Peyer's patch (tissue), 4 donors: ENCODE measurements at regions not wholly inside any gene's neighbourhood (a gene's known extent, or its start where the extent isn't known, plus 50 kb on each side); places are given as distances from the start of the nearest gene placed in this dataset.

Source experiments
- DNase-seq, 3 donors: peaks; one replicate each; pipeline ENCODE4 v3.0.0-alpha.2; 2017 to 2019
- H3K27ac ChIP-seq, 4 donors: fragments of 200-600 bp; sonication (generic); one replicate each; pipeline ENCODE4 v1.5.1; 2016 to 2019
- H3K27me3 ChIP-seq, 2 donors: fragments of 200-600 bp; sonication (generic); one replicate each; pipeline ENCODE4 v1.5.1; 2019
- H3K36me3 ChIP-seq, 3 donors: fragments of 200-600 bp; sonication (generic); one replicate each; pipeline ENCODE4 v1.5.1; 2016 to 2019
- H3K4me1 ChIP-seq, 4 donors: fragments of 200-600 bp; sonication (generic); one replicate each; pipeline ENCODE4 v1.5.1; 2016 to 2019
- H3K4me3 ChIP-seq, 4 donors: fragments of 200-600 bp; sonication (generic); 1 replicate in 3 of 4; 2 replicates in 1 of 4; pipeline ENCODE4 v1.5.1; 2016 to 2019; ENCODE audit warnings: mild to moderate bottlenecking in 1 of 4
- H3K9me3 ChIP-seq, 4 donors: fragments of 200-600 bp; sonication (generic); one replicate each; pipeline ENCODE4 v1.5.1; 2016 to 2019; ENCODE audit warnings: mild to moderate bottlenecking in 1 of 4
- CTCF ChIP-seq, 6 experiments: fragments of 450-650 bp in 4 of 6; fragments of 200-600 bp in 2 of 6; sonication (generic) in 1 of 6; IDR thresholded peaks; one replicate each; pipeline ENCODE4 v1.5.1; 2017 to 2019; ENCODE audit warnings: antibody characterized with exemption in 6 of 6, mild to moderate bottlenecking in 3 of 6, moderate library complexity in 1 of 6
- POLR2A ChIP-seq, 2 donors: fragments of 450-650 bp; IDR thresholded peaks; one replicate each; pipeline ENCODE4 v1.5.1; 2017; ENCODE audit warnings: antibody characterized with exemption in 2 of 2, mild to moderate bottlenecking in 2 of 2, moderate library complexity in 2 of 2

DNA sequence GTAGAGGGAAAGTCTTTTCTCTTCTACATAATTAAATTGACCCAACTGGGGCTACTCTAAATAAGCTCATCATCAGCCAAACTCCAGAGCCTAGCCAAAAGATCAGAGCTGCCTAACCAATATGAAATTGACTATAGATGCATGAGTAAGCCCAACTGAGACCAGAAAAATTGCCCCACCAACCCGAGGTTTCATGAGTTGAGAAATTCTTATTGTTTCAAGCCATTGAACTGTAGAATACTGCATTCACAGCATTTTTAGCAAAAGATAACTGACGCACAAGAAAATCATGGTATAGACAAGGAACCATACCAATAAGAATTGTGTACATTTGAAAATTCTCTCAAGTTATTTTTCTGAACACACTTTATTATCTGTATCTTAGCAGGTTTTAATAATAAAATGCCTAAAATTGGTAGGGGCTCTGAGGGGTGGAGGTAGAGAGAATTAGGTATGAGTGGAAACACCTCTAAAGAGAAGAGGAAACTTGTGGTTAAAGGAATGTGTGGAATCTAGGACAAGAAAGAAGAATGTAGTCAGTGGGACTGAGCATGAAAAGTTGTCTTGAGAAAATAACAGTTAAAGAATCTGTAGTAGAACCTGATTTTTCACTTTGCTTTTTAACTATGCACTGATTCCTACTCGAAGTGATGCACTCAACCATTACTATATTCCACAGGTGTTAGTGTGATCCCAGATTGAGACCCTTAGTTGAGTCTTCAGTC, 200.9 kb upstream of the PPP1R2C start:
- no peak for DNase-seq
- Histone ChIP-seq H3K36me3 (no peaks in the 10 kb centered on the region), H3K9me3 (no peaks in the 10 kb centered on the region), H3K27me3 (no peaks in the 10 kb centered on the region), H3K4me3 (no peak overlapping the region), H3K4me1 (no peaks in the 10 kb centered on the region), H3K27ac (no peak overlapping the region)
- TF ChIP-seq CTCF (IDR thresholded peaks at IDR 0.05) = no peak

GRCh38 chrX:42988700-42989099, 210.7 kb upstream of the PPP1R2C start:
- no peak for DNase-seq
- H3K27me3 ChIP-seq = no peaks in the 10 kb centered on the region
- no peak overlapping the region for H3K4me3 ChIP-seq
- TF ChIP-seq POLR2A (IDR thresholded peaks at IDR 0.05) (no peak), CTCF (IDR thresholded peaks at IDR 0.05) (no peak)
- no peaks in the 10 kb centered on the region for H3K9me3 ChIP-seq
- H3K36me3 ChIP-seq = no peaks in the 10 kb centered on the region
- peak overlapping the region in 1 of 4 donors; percentile 28 for H3K27ac ChIP-seq
- no peaks in the 10 kb centered on the region for H3K4me1 ChIP-seq

GRCh38 chrX:42992199-42992943, 214.4 kb upstream of the PPP1R2C start:
- TF ChIP-seq CTCF (IDR thresholded peaks at IDR 0.05) (no peak), POLR2A (IDR thresholded peaks at IDR 0.05) (no peak)
- Histone ChIP-seq H3K4me1 (no peaks in the 10 kb centered on the region), H3K27ac (no peak overlapping the region), H3K36me3 (no peaks in the 10 kb centered on the region), H3K27me3 (no peaks in the 10 kb centered on the region), H3K4me3 (no peak overlapping the region), H3K9me3 (no peaks in the 10 kb centered on the region)
- DNase-seq = no peak

DNA sequence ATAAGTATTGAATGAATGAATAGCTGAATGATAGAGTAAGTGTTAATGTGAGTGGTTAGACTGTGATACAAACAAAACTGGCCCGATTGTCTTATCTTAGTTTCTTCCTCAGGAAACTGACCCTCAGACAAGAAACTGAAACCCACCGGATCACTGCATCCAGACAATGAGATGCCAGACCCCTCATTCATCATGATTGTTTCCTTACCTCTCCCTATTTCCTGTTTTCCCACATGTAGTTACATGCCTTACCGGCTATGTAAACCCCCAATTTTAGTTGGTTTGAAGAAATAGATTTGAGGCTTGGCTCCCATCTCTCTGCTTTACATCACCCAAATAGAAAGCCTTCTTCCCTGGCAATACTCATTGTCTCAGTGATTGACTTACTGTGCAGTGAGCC, 218.9 kb upstream of the PPP1R2C start:
- TF ChIP-seq POLR2A (IDR thresholded peaks at IDR 0.05) = no peak
- no peak for TF ChIP-seq CTCF (IDR thresholded peaks at IDR 0.05)
- DNase-seq = no peak
- Histone ChIP-seq H3K4me3 (no peak overlapping the region), H3K27me3 (no peaks in the 10 kb centered on the region), H3K9me3 (no peaks in the 10 kb centered on the region), H3K36me3 (no peaks in the 10 kb centered on the region), H3K4me1 (no peaks in the 10 kb centered on the region), H3K27ac (no peak overlapping the region)

DNA sequence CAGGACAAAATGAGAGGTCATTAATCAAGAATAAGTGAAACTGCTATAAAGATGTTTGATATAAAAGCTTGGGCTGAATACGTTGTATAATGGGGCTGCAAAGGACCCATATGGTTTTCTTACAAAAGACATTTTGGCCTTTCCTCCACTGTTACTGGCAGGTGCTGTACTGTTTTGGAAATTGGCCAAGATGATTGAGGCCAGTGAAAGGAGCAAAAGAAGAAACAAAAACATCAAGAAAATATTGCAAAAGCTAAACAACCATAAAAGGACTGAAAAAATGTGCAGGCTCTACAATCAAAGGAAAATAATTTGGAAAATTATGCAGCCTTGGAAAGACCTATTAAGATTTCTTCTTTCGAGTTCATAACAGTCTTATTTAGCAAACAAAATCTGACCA, 222.2 kb upstream of the PPP1R2C start:
- H3K27me3 ChIP-seq = no peaks in the 10 kb centered on the region
- no peak for TF ChIP-seq CTCF (IDR thresholded peaks at IDR 0.05)
- DNase-seq = no peak
- H3K27ac ChIP-seq = no peak overlapping the region
- H3K4me3 ChIP-seq = no peak overlapping the region
- H3K4me1 ChIP-seq = no peaks in the 10 kb centered on the region
- H3K36me3 ChIP-seq = no peaks in the 10 kb centered on the region
- no peaks in the 10 kb centered on the region for H3K9me3 ChIP-seq
